ENCODE measurements at regions not wholly inside any gene's neighbourhood (a gene's known extent, or its start where the extent isn't known, plus 50 kb on each side); places are given as distances from the start of the nearest gene placed in this dataset.

DNA sequence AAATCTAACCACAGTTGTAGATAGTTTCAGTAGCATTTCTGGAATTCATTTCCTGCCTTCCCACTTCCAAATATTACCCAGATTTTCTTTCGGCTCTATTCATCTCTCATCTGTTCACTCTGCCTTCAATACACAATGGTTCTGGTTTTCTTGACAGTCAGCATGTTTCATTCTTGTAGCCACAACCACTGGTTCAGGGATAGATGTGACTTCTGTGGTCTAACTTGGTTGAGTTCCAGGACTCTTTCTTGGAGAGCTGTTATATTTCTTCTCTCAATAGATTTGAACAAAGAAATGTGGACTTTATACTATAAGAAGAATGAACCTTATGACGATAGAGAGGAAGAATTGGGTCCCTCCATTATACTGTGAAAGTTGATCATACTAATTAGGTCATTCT, 228.8 kb downstream of the NSUN3 start:
- TF ChIP-seq, protein P1, sequence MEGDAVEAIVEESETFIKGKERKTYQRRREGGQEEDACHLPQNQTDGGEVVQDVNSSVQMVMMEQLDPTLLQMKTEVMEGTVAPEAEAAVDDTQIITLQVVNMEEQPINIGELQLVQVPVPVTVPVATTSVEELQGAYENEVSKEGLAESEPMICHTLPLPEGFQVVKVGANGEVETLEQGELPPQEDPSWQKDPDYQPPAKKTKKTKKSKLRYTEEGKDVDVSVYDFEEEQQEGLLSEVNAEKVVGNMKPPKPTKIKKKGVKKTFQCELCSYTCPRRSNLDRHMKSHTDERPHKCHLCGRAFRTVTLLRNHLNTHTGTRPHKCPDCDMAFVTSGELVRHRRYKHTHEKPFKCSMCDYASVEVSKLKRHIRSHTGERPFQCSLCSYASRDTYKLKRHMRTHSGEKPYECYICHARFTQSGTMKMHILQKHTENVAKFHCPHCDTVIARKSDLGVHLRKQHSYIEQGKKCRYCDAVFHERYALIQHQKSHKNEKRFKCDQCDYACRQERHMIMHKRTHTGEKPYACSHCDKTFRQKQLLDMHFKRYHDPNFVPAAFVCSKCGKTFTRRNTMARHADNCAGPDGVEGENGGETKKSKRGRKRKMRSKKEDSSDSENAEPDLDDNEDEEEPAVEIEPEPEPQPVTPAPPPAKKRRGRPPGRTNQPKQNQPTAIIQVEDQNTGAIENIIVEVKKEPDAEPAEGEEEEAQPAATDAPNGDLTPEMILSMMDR (IDR thresholded peaks at IDR 0.05): no peak
- TF ChIP-seq, protein P2, sequence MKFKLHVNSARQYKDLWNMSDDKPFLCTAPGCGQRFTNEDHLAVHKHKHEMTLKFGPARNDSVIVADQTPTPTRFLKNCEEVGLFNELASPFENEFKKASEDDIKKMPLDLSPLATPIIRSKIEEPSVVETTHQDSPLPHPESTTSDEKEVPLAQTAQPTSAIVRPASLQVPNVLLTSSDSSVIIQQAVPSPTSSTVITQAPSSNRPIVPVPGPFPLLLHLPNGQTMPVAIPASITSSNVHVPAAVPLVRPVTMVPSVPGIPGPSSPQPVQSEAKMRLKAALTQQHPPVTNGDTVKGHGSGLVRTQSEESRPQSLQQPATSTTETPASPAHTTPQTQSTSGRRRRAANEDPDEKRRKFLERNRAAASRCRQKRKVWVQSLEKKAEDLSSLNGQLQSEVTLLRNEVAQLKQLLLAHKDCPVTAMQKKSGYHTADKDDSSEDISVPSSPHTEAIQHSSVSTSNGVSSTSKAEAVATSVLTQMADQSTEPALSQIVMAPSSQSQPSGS (CRISPR knock-in tag; IDR thresholded peaks at IDR 0.05; ENCODE audit: borderline replicate concordance, low read depth): no peak
- TF ChIP-seq MYBL2 (CRISPR knock-in tag; IDR thresholded peaks at IDR 0.05) (no peak), ATF1 (CRISPR knock-in tag; IDR thresholded peaks at IDR 0.05) (no peak), ETV6 (CRISPR knock-in tag; IDR thresholded peaks at IDR 0.05) (no peak), ZNF423 (CRISPR knock-in tag; IDR thresholded peaks at IDR 0.05) (no peak), ZNF121 (CRISPR knock-in tag; IDR thresholded peaks at IDR 0.05) (no peak), GTF2I (CRISPR knock-in tag; conservative IDR thresholded peaks at IDR 0.05) (no peak)

Data from WTC11 (cell line).